ENCODE measurements at regions not wholly inside any gene's neighbourhood (a gene's known extent, or its start where the extent isn't known, plus 50 kb on each side); places are given as distances from the start of the nearest gene placed in this dataset.

GRCh38 chr11:27596388-27596787, 89.8 kb upstream of the LIN7C start:
- Histone ChIP-seq H3K9me3 (ENCODE audit: control insufficient read depth, insufficient read depth, low read length) (no peaks in the 10 kb centered on the region), H3K4me3 (ENCODE audit: low read depth, low read length) (no peak overlapping the region), H3K27me3 (ENCODE audit: control insufficient read depth, insufficient read depth, low read length) (no peaks in the 10 kb centered on the region), H3K27ac (ENCODE audit: low read depth, low read length) (no peak overlapping the region)
- POLR2A ChIA-PET: no interaction called here
- TF ChIP-seq, protein P1, sequence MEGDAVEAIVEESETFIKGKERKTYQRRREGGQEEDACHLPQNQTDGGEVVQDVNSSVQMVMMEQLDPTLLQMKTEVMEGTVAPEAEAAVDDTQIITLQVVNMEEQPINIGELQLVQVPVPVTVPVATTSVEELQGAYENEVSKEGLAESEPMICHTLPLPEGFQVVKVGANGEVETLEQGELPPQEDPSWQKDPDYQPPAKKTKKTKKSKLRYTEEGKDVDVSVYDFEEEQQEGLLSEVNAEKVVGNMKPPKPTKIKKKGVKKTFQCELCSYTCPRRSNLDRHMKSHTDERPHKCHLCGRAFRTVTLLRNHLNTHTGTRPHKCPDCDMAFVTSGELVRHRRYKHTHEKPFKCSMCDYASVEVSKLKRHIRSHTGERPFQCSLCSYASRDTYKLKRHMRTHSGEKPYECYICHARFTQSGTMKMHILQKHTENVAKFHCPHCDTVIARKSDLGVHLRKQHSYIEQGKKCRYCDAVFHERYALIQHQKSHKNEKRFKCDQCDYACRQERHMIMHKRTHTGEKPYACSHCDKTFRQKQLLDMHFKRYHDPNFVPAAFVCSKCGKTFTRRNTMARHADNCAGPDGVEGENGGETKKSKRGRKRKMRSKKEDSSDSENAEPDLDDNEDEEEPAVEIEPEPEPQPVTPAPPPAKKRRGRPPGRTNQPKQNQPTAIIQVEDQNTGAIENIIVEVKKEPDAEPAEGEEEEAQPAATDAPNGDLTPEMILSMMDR (IDR thresholded peaks at IDR 0.05; ENCODE audit: low read depth, low read length): no peak
- CTCF ChIA-PET: no interaction called here
- DNase-seq (ENCODE audit: low read depth, low spot score): no peak

GRCh38 chr11:27592098-27592780, 85.7 kb upstream of the LIN7C start:
- Histone ChIP-seq H3K27ac (ENCODE audit: low read depth, low read length) (no peak overlapping the region), H3K9me3 (ENCODE audit: control insufficient read depth, insufficient read depth, low read length) (no peaks in the 10 kb centered on the region), H3K4me3 (ENCODE audit: low read depth, low read length) (no peak overlapping the region), H3K27me3 (ENCODE audit: control insufficient read depth, insufficient read depth, low read length) (no peaks in the 10 kb centered on the region)
- ChIA-PET POLR2A (no interaction called here), CTCF (no interaction called here)
- TF ChIP-seq, protein P1 (IDR thresholded peaks at IDR 0.05; ENCODE audit: low read depth, low read length): no peak
- DNase-seq (ENCODE audit: low read depth, low spot score): no peak

- H3K4me3 ChIP-seq (ENCODE audit: low read depth, low read length): no peak overlapping the region
- ChIA-PET POLR2A (no interaction called here), CTCF (no interaction called here)
- no peaks in the 10 kb centered on the region for H3K27me3 ChIP-seq (ENCODE audit: control insufficient read depth, insufficient read depth, low read length)
- TF ChIP-seq, protein P1 (IDR thresholded peaks at IDR 0.05; ENCODE audit: low read depth, low read length): no peak
- no peaks in the 10 kb centered on the region for H3K9me3 ChIP-seq (ENCODE audit: control insufficient read depth, insufficient read depth, low read length)
- no peak overlapping the region for H3K27ac ChIP-seq (ENCODE audit: low read depth, low read length)
- no peak for DNase-seq (ENCODE audit: low read depth, low spot score)
Measured at GRCh38 chr11:27582621-27583020, 76.1 kb upstream of the LIN7C start.

- no peak overlapping the region for H3K4me3 ChIP-seq (ENCODE audit: low read depth, low read length)
- TF ChIP-seq, protein P1 (IDR thresholded peaks at IDR 0.05; ENCODE audit: low read depth, low read length): no peak
- no peaks in the 10 kb centered on the region for H3K27me3 ChIP-seq (ENCODE audit: control insufficient read depth, insufficient read depth, low read length)
- no peak for DNase-seq (ENCODE audit: low read depth, low spot score)
- H3K27ac ChIP-seq (ENCODE audit: low read depth, low read length): no peak overlapping the region
- ChIA-PET POLR2A (no interaction called here), CTCF (interaction anchor here (1.7 kb wide), 1 partner anchor 75 kb away, joined by 5 read pairs; no protein-coding TSS in a partner anchor)
- no peaks in the 10 kb centered on the region for H3K9me3 ChIP-seq (ENCODE audit: control insufficient read depth, insufficient read depth, low read length)
Measured at GRCh38 chr11:27574342-27574741, 67.8 kb upstream of the LIN7C start.

- no peak for DNase-seq (ENCODE audit: low read depth, low spot score)
- Histone ChIP-seq H3K27ac (ENCODE audit: low read depth, low read length) (no peak overlapping the region), H3K27me3 (ENCODE audit: control insufficient read depth, insufficient read depth, low read length) (no peaks in the 10 kb centered on the region), H3K9me3 (ENCODE audit: control insufficient read depth, insufficient read depth, low read length) (no peaks in the 10 kb centered on the region), H3K4me3 (ENCODE audit: low read depth, low read length) (no peak overlapping the region)
- ChIA-PET POLR2A (no interaction called here), CTCF (interaction anchor here (1.7 kb wide), 1 partner anchor 74 kb away, joined by 5 read pairs; no protein-coding TSS in a partner anchor)
- TF ChIP-seq, protein P1 (IDR thresholded peaks at IDR 0.05; ENCODE audit: low read depth, low read length): no peak
Measured at GRCh38 chr11:27573024-27573423, 66.5 kb upstream of the LIN7C start.

Measured in AG04450 (cell line).